Panc1 (cell line): ENCODE measurements at regions not wholly inside any gene's neighbourhood (a gene's known extent, or its start where the extent isn't known, plus 50 kb on each side); places are given as distances from the start of the nearest gene placed in this dataset.

Experiments
- ATAC-seq: fragments of 200-7000 bp; cut with Tn5 transposase; 2 replicates; pipeline ENCODE4 v1.9.1; 2020; ENCODE audit warnings: mild to moderate bottlenecking, moderate library complexity
- BruUV-seq: library from RNA; stranded (reverse); fragments of 400-500 nt; replicated peaks from 2 replicates; lab custom pipeline; 2021; lab: Mats Ljungman, UMichigan
- CTCF ChIA-PET: fragments of 300-600 bp; sonication (Branson Sonifier 250); formaldehyde crosslinking; loops from one replicate; lab custom pipeline; 2022; ENCODE audit warnings: antibody characterized with exemption; lab: Charles Lee
- POLR2A ChIA-PET: fragments of 300-600 bp; sonication (Branson Sonifier 250); formaldehyde crosslinking; loops from one replicate; lab custom pipeline; 2022; ENCODE audit warnings: antibody characterized with exemption; lab: Charles Lee
- DNase-seq: peaks from one replicate; pipeline ENCODE4 v3.0.0-alpha.2; 2010; ENCODE audit warnings: low read depth, low spot score
- H3K27ac ChIP-seq: 2 replicates; pipeline ENCODE4 v1.5.1; 2011; ENCODE audit warnings: mild to moderate bottlenecking, low read length, inconsistent platforms
- H3K27me3 ChIP-seq: fragments of 200-500 bp; sonication (Bioruptor generic); 2 replicates; pipeline ENCODE4 v1.6.0; 2014; ENCODE audit warnings: low read length, inconsistent platforms; ENCODE audit not compliant: control insufficient read depth, insufficient read depth
- H3K36me3 ChIP-seq: fragments of 200-500 bp; sonication (Bioruptor generic); 2 replicates; pipeline ENCODE4 v1.5.1; 2014; ENCODE audit warnings: inconsistent platforms, mild to moderate bottlenecking, low read length, moderate library complexity; ENCODE audit not compliant: control insufficient read depth, insufficient read depth
- H3K4me1 ChIP-seq: 2 replicates; pipeline ENCODE4 v1.5.1; 2011; ENCODE audit warnings: inconsistent platforms, mild to moderate bottlenecking, low read length, moderate library complexity; ENCODE audit not compliant: control insufficient read depth, insufficient read depth
- H3K4me3 ChIP-seq, 2 experiments: 2 replicates each; pipeline ENCODE4 v1.5.1; 2011 to 2012; ENCODE audit warnings: low read depth in 2 of 2, low read length in 2 of 2, mild to moderate bottlenecking in 2 of 2, inconsistent platforms in 1 of 2, moderate library complexity in 1 of 2
- H3K9me3 ChIP-seq: fragments of 200-500 bp; sonication (Bioruptor generic); 2 replicates; pipeline ENCODE4 v1.5.1; 2014; ENCODE audit warnings: low read depth, mild to moderate bottlenecking, inconsistent platforms, low read length, moderate library complexity; ENCODE audit not compliant: control insufficient read depth, insufficient read depth
- CTCF ChIP-seq: fragments of 450-650 bp; IDR thresholded peaks from 2 replicates; pipeline ENCODE4 v1.5.1; 2017; ENCODE audit warnings: mild to moderate bottlenecking
- POLR2AphosphoS5 ChIP-seq: IDR thresholded peaks from 2 replicates; pipeline ENCODE4 v1.6.1; 2012; ENCODE audit warnings: mild to moderate bottlenecking, low read depth, low read length, moderate library complexity
- REST ChIP-seq, 2 experiments: IDR thresholded peaks; 2 replicates each; pipeline ENCODE4 v1.6.1; 2011 to 2012; ENCODE audit warnings: low read depth in 2 of 2, control low read depth in 1 of 2, low read length in 1 of 2, mild to moderate bottlenecking in 1 of 2, moderate library complexity in 1 of 2; ENCODE audit not compliant: insufficient read depth in 1 of 2
- SIN3A ChIP-seq: IDR thresholded peaks from 2 replicates; pipeline ENCODE4 v1.6.1; 2012; ENCODE audit warnings: low read depth, mild to moderate bottlenecking, low read length, moderate library complexity, borderline replicate concordance; ENCODE audit not compliant: insufficient read depth
- TCF7L2 ChIP-seq: IDR thresholded peaks from 2 replicates; pipeline ENCODE4 v1.6.1; 2011; ENCODE audit warnings: mild to moderate bottlenecking, low read depth, low read length, inconsistent platforms
- in situ Hi-C: cut with HindIII; loops from 2 replicates; pipeline ENCODE4 v1.10.0; 2016; ENCODE audit warnings: low sequenced_read_pairs, low pct_unique_long_range_greater_than_20kb
- intact Hi-C: fragments of 100-400 bp; cut with micrococcal nuclease; formaldehyde crosslinking; loops from one replicate; pipeline ENCODE4 v1.10.0; 2022; ENCODE audit not compliant: unreplicated experiment

- ChIA-PET POLR2A (no interaction called here), CTCF (no interaction called here)
- intact Hi-C loops = no loop called here
- Histone ChIP-seq H3K27me3 (no peaks in the 10 kb centered on the region), H3K4me3 (no peak overlapping the region), H3K27ac (no peak overlapping the region), H3K36me3 (no peaks in the 10 kb centered on the region), H3K4me1 (no peaks in the 10 kb centered on the region), H3K9me3 (no peaks in the 10 kb centered on the region)
- TF ChIP-seq POLR2AphosphoS5 (no peak), CTCF (no peak), REST (IDR thresholded peaks at IDR 0.05; ENCODE audit: insufficient read depth in 1 of 2, low read depth in 2 of 2, low read length in 1 of 2) (no peak), TCF7L2 (no peak), SIN3A (no peak)
- ATAC-seq (no peak), DNase-seq (no peak)
- in situ Hi-C loops = no loop called here
- BruUV-seq = no TSS peak
These were observed 815.0 kb upstream of the ID2 start for GRCh38 chr2:7866825-7867224.

- Histone ChIP-seq H3K4me3 (no peak overlapping the region), H3K9me3 (no peaks in the 10 kb centered on the region), H3K27me3 (no peaks in the 10 kb centered on the region), H3K4me1 (no peaks in the 10 kb centered on the region), H3K27ac (no peak overlapping the region), H3K36me3 (no peaks in the 10 kb centered on the region)
- ChIA-PET POLR2A (no interaction called here), CTCF (no interaction called here)
- BruUV-seq = no TSS peak
- in situ Hi-C loops = no loop called here
- intact Hi-C loops = no loop called here
- DNase-seq (no peak), ATAC-seq (no peak)
- TF ChIP-seq CTCF (no peak), SIN3A (no peak), POLR2AphosphoS5 (no peak)
These were observed 814.0 kb upstream of the ID2 start for GRCh38 chr2:7867867-7868266.

- TF ChIP-seq POLR2AphosphoS5 (no peak), SIN3A (no peak), REST (IDR thresholded peaks at IDR 0.05; ENCODE audit: insufficient read depth in 1 of 2, low read depth in 2 of 2, low read length in 1 of 2) (no peak), CTCF (no peak), TCF7L2 (no peak)
- BruUV-seq = no TSS peak
- ATAC-seq (no peak), DNase-seq (no peak)
- no peak overlapping the region for H3K4me3 ChIP-seq
- no peaks in the 10 kb centered on the region for H3K27me3 ChIP-seq
- H3K36me3 ChIP-seq = no peaks in the 10 kb centered on the region
- in situ Hi-C loops = no loop called here
- no peak overlapping the region for H3K27ac ChIP-seq
- H3K4me1 ChIP-seq = no peaks in the 10 kb centered on the region
- no peaks in the 10 kb centered on the region for H3K9me3 ChIP-seq
- ChIA-PET POLR2A (no interaction called here), CTCF (no interaction called here)
- intact Hi-C loops = no loop called here
These were observed 813.0 kb upstream of the ID2 start for GRCh38 chr2:7868836-7869235.
